HEK293T (cell line): ENCODE measurements at regions not wholly inside any gene's neighbourhood (a gene's known extent, or its start where the extent isn't known, plus 50 kb on each side); places are given as distances from the start of the nearest gene placed in this dataset.

ENCODE experiments used
- CTCF ChIA-PET: fragments of 350-600 bp; formaldehyde crosslinking; extraction: SDS; loops from one replicate; lab custom pipeline; 2021; ENCODE audit warnings: antibody characterized with exemption, inconsistent platforms; lab: Yijun Ruan, JAX
- POLR2A ChIA-PET: fragments of 350-600 bp; formaldehyde crosslinking; extraction: SDS; loops from one replicate; lab custom pipeline; 2020; ENCODE audit warnings: antibody characterized with exemption, inconsistent platforms; lab: Yijun Ruan, JAX
- DNase-seq: peaks from one replicate; pipeline ENCODE4 v3.0.0; 2012; ENCODE audit warnings: mixed read lengths; ENCODE audit errors: extremely low spot score
- ARNT ChIP-seq: fragments of 450-650 bp; IDR thresholded peaks from 2 replicates; pipeline ENCODE4 v1.6.1; 2017; ENCODE audit warnings: mild to moderate bottlenecking
- BHLHE40 ChIP-seq: fragments of 450-650 bp; IDR thresholded peaks from 2 replicates; pipeline ENCODE4 v1.6.1; 2016; ENCODE audit warnings: mild to moderate bottlenecking, moderate library complexity, borderline replicate concordance
- CTBP1 ChIP-seq: fragments of 450-650 bp; IDR thresholded peaks from 2 replicates; pipeline ENCODE4 v1.6.1; 2016; ENCODE audit warnings: borderline replicate concordance
- ELF4 ChIP-seq: fragments of 450-650 bp; IDR thresholded peaks from 2 replicates; pipeline ENCODE4 v1.6.1; 2017; ENCODE audit warnings: antibody characterized with exemption
- FOXA1 ChIP-seq: fragments of 450-650 bp; IDR thresholded peaks from 2 replicates; pipeline ENCODE4 v1.6.1; 2016; ENCODE audit warnings: mild to moderate bottlenecking
- FOXK2 ChIP-seq: fragments of 450-650 bp; IDR thresholded peaks from 2 replicates; pipeline ENCODE4 v1.6.1; 2016; ENCODE audit warnings: mild to moderate bottlenecking
- FOXM1 ChIP-seq: fragments of 450-650 bp; IDR thresholded peaks from 2 replicates; pipeline ENCODE4 v1.6.1; 2017; ENCODE audit warnings: mild to moderate bottlenecking, borderline replicate concordance
- HDGF ChIP-seq: fragments of 450-650 bp; IDR thresholded peaks from 2 replicates; pipeline ENCODE4 v1.6.1; 2017; ENCODE audit warnings: antibody characterized with exemption, borderline replicate concordance
- L3MBTL2 ChIP-seq: fragments of 450-650 bp; conservative IDR thresholded peaks from 2 replicates; pipeline ENCODE4 v1.6.1; 2016; ENCODE audit warnings: mild to moderate bottlenecking
- LEF1 ChIP-seq: fragments of 450-650 bp; IDR thresholded peaks from 2 replicates; pipeline ENCODE4 v1.6.1; 2017; ENCODE audit warnings: mild to moderate bottlenecking, borderline replicate concordance
- NFRKB ChIP-seq: fragments of 450-650 bp; IDR thresholded peaks from 2 replicates; pipeline ENCODE4 v1.6.1; 2016; ENCODE audit warnings: mild to moderate bottlenecking, moderate library complexity
- SP1 ChIP-seq: fragments of 450-650 bp; IDR thresholded peaks from 2 replicates; pipeline ENCODE4 v1.6.1; 2017
- SUZ12 ChIP-seq: fragments of 450-650 bp; IDR thresholded peaks from 2 replicates; pipeline ENCODE4 v1.6.1; 2016; ENCODE audit warnings: mild to moderate bottlenecking
- TARDBP ChIP-seq: fragments of 450-650 bp; IDR thresholded peaks from 2 replicates; pipeline ENCODE4 v1.6.1; 2016
- ZNF384 ChIP-seq: fragments of 450-650 bp; IDR thresholded peaks from 2 replicates; pipeline ENCODE4 v1.6.1; 2016
- TF ChIP-seq, protein P1 (sequence below): fragments of 450-650 bp; IDR thresholded peaks from 2 replicates; pipeline ENCODE4 v1.6.1; 2016

DNA sequence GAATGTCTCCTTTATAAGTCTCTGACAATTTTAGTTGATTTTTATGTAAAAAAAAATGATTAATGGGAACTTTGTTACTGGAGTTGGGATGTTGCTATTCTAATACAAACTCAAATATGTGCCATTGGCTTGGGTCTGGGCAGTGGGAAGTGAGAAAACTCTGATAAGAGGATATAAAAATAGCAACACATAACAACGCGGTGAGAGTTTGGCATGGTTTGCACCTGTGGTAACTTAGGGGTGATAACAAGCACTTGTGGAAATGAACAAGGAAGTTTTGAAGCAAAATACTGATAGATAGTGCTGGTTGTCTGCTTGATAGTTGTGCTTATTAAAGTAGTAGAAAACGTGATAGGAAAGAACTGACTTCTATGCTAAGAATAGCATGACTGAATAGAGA lies 743.3 kb upstream of the AGA start:
- ChIA-PET POLR2A (no interaction called here), CTCF (no interaction called here)
- TF ChIP-seq FOXM1 (no peak), NFRKB (no peak), SUZ12 (no peak), BHLHE40 (no peak), HDGF (no peak), FOXA1 (no peak), L3MBTL2 (no peak), ELF4 (no peak), FOXK2 (no peak), ZNF384 (no peak), LEF1 (no peak), SP1 (no peak), CTBP1 (no peak), ARNT (no peak), TARDBP (no peak)
- TF ChIP-seq, protein P1, sequence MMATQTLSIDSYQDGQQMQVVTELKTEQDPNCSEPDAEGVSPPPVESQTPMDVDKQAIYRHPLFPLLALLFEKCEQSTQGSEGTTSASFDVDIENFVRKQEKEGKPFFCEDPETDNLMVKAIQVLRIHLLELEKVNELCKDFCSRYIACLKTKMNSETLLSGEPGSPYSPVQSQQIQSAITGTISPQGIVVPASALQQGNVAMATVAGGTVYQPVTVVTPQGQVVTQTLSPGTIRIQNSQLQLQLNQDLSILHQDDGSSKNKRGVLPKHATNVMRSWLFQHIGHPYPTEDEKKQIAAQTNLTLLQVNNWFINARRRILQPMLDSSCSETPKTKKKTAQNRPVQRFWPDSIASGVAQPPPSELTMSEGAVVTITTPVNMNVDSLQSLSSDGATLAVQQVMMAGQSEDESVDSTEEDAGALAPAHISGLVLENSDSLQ = no peak
- no peak for DNase-seq

- TF ChIP-seq LEF1 = no peak
- TF ChIP-seq, protein P1 = no peak
- TF ChIP-seq L3MBTL2 = no peak
- no peak for TF ChIP-seq BHLHE40
- no peak for TF ChIP-seq SUZ12
- TF ChIP-seq HDGF = no peak
- ChIA-PET POLR2A (no interaction called here), CTCF (no interaction called here)
Measured at GRCh38 chr4:178192611-178193010, 750.4 kb upstream of the AGA start.

GRCh38 chr4:178196751-178197374 lies 754.6 kb upstream of the AGA start:
- no peak for DNase-seq
- POLR2A ChIA-PET = no interaction called here
- CTCF ChIA-PET = no interaction called here
- TF ChIP-seq TARDBP (no peak), SP1 (no peak), ELF4 (no peak), ARNT (no peak)

More at GRCh38 chr4:178192611-178193010, 750.4 kb upstream of the AGA start:
- no peak for DNase-seq

GRCh38 chr4:178198691-178199090 lies 756.5 kb upstream of the AGA start:
- ChIA-PET POLR2A (no interaction called here), CTCF (no interaction called here)
- DNase-seq = no peak
- TF ChIP-seq SUZ12 = no peak
- no peak for TF ChIP-seq BHLHE40
- no peak for TF ChIP-seq TARDBP
- no peak for TF ChIP-seq FOXK2

GRCh38 chr4:178202422-178202821 lies 760.2 kb upstream of the AGA start:
- no peak for DNase-seq
- POLR2A ChIA-PET = no interaction called here
- CTCF ChIA-PET = interaction anchor here (0.6 kb wide), 1 partner anchor 40 kb away, joined by 3 read pairs; no protein-coding TSS in a partner anchor
- TF ChIP-seq, protein P1 = no peak
- TF ChIP-seq ELF4 (no peak), ZNF384 (no peak), HDGF (no peak), FOXA1 (no peak), BHLHE40 (no peak), ARNT (no peak), CTBP1 (no peak), FOXM1 (no peak), SUZ12 (no peak), FOXK2 (no peak), L3MBTL2 (no peak), NFRKB (no peak)

DNA sequence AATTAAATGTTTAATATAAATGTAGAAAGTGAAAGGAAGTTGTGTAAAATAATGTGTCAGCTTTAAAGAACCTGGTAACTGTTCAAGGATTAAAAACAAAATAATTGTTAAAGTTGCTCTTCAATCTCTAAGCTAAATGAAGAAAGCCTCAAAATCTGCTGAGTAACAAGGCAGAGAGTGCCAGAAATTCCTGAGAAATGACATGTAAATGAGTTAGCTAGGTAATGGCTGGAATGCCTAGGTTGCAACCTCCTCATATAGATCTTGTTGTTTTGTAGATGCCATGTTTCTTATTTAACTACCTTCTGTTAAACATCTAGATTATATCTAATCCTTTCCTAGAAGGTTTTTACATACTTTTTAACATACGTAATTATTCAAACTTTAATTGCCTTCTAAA lies 763.6 kb upstream of the AGA start:
- DNase-seq = no peak
- ChIA-PET POLR2A (no interaction called here), CTCF (interaction anchor here (0.7 kb wide), 1 partner anchor 11 kb away, joined by 3 read pairs; no protein-coding TSS in a partner anchor)
- TF ChIP-seq ELF4 (no peak), HDGF (no peak), FOXM1 (no peak), SP1 (no peak), BHLHE40 (no peak), ZNF384 (no peak), NFRKB (no peak), L3MBTL2 (no peak), LEF1 (no peak), FOXK2 (no peak)
- TF ChIP-seq, protein P1 = no peak
